Skeletal muscle cell (primary cell): ENCODE measurements at regions not wholly inside any gene's neighbourhood (a gene's known extent, or its start where the extent isn't known, plus 50 kb on each side); places are given as distances from the start of the nearest gene placed in this dataset.
"Not testable (repeated sequence)": the region's sequence is repeated elsewhere in the genome, so short reads cannot be mapped to it uniquely, and the experiment has no call there.

Experiments used
- DNase-seq: peaks from one replicate; pipeline ENCODE4 v3.0.0-alpha.2; 2010; ENCODE audit warnings: low read depth
- H3K4me3 ChIP-seq: 2 replicates; pipeline ENCODE4 v1.5.1; 2011; ENCODE audit warnings: low read depth, mild to moderate bottlenecking, control low read depth, low read length, moderate library complexity

DNA sequence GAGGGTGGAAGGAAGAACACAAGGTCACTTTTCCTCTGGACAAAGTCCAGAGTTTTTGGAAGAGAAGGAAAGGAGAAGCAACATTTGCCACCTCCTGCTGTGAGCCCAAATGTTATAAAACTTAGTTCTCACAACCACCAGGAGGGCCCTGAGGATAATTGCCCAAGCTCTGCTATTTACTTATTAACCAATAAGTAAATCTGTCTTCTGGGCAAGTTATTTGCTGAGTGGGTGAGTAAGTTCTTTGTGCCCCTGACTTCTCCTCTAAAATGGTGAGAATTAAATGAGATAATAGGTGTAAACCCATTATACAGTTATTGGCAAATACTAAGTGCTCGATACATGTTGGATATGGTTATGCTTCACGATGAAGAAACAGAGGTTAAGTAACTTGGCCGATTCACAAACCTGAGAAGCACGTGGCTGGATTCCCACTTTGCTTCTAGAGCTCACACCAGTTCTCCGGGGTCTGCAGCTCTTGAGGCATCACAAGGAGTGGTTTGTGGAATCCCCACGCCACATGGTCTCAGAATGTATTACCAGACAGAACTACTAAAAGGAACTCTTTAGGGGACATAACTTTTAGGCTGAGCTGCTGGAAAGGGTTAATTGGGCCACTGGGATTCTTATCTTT lies 164.1 kb downstream of the MYCN start:
- DNase-seq = no peak
- H3K4me3 ChIP-seq = no peak overlapping the region

DNA sequence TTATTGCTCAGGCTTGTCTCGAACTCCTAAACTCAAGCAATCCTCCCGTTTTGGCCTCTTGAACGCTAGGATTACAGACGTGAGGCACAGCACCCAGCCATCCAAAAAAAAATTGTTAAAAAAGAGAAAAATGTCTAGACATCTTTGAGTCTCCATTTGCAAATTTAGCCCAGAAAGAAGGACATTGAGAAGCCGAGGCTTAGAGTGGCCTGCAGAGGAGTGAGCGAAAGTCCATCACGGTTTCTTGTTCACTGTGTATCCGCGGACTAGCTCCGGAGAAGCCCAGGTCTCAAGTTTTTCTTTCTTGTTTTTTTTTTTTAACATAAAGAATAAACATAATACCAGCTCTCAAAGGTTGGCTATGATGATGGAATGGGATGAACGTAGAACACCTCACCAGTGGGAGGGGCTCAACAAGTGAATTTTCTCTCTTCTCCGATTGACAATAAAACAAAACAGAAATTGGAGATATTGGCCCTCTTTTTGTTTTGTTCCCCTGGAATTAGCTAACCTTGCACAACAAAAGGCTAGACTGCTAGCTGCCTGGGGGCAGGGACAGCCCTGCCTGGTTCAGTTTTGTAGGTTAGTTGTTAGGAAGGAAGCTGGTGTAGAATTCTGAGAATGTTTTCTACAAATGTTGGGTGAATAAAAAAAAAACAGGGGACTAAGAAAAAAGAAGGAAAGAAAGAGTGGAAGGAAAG lies 163.4 kb downstream of the MYCN start:
- no peak overlapping the region for H3K4me3 ChIP-seq
- DNase-seq = no peak

DNA sequence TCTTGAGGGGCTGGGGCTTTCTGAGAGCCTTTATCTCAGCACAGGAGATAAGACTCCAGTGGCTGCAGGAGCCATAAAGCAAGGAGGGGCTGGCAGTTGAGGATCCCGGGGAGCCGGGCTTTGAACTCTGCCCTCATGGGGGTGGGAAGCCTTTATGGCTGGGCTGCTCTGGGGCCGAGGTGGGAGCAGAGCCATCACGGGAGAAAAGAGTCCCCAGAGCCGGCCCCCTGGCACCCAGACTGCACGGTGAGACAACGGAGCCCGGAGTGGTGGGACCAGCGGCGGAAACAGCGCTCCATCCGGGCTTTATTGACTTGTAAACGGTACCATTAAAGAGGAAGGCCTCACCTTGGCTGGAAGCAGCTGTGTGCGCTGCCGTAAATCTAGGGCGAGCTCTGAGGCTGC lies 162.6 kb downstream of the MYCN start:
- H3K4me3 ChIP-seq = no peak overlapping the region
- no peak for DNase-seq

DNA sequence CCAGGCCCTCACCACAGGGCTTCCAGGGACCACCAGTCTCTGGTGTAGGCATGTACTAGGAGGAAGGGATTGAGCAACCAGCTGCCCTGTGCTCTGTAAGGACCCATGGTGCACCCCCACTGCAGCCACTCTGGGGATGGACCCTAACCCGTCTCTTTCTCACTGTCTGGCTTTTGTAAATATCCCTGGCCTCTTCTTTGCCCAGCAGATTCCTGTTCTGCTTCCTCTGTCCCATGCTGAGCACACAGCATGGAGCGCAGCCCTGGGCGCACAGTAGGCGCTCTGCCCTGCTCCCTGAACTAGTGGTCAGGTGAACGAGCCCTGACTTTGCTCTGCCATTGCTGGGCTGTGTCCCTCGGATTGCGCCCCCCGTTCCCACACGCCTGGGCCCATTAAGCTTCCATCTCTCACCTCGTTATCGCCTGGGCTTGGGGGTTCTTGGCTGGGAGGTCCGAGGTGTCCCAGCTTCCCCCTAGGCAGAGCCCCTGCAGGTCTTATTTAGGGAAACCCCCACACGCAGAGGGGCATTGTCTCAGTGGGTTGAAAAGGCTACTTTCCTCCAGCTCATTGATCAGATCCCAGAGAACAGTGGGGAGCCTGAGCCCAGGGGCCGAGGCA lies 162.1 kb downstream of the MYCN start:
- H3K4me3 ChIP-seq = no peak overlapping the region
- DNase-seq = no peak

DNA sequence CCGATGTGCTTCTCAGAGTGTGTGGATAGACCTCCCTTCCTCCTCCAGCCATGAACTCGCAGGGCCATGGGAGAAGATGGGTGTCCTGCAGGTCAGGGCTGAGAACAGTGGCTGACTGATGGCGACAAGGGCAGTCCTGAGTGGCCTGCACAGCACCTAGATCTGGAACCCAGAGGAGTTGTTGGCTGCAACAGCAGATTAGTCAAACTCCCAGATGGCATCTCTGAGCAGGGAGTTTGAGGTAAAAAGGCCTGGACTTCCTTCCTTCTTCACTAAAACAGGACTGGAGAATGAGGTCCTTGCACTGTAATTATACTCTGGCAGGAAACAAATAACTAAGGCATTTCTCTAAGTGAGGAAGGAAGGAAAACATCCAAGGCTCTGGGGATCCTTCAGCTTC lies 160.8 kb downstream of the MYCN start:
- DNase-seq = no peak

DNA sequence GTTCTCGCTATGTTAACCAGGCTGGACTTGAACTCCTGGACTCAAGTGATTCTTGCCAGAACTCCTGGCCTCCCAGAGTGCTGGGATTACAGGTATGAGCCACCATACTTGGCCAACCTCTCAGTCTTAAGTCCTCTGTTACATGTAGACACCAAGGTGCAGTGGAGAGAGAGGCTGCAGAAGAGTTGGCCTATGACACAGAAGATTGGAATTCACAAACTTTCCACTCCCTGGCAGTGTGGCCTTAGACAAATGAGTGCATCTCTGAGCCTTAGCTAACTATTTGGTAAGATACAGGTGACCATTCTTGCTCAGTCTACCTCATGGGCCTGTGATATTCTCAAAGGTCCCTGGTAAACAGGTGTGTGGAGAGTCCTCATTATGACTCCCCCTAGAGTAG lies 159.7 kb downstream of the MYCN start:
- H3K4me3 ChIP-seq = no peak overlapping the region
- no peak for DNase-seq

More for the DNA sequence above, 160.8 kb downstream of the MYCN start:
- no peak overlapping the region for H3K4me3 ChIP-seq

DNA sequence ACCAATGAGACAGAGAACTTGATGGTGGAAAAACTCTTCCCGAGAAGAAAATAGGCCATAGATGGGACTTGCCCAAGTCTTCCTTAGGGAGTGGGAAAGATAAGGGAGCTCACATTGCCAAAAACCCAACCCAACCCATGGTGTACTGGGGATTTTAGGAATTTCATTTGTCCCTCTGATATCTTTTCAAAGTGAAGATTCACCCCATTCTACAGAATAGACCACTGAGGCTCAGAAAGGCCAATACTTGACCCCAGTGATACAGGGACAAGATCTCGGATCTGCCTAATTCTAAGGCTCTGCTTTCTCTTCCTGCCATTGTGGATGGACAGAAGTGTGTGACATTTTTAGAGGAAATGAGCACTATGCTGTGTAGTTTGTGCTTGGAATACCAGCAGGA lies 159.0 kb downstream of the MYCN start:
- H3K4me3 ChIP-seq = no peak overlapping the region
- DNase-seq = no peak

DNA sequence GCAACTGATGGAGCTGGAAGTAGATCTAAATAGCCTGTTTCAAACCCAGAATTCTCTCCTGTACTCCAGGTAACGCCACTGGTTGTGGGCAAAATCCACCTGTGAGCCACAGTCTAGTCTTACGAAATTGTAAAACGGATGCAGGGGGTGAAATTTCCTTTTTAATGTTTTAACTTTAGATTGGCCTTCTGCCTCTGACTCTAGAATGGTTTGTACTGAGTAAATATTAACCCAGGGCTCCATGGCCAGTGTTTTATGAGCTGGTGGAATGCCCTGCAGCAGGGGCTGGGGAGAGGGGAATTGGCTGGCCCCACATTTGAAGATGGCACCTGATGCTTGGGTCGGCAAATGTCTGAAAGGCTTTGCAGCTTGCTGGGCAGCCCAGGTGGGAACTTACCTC lies 156.6 kb downstream of the MYCN start:
- no peak for DNase-seq
- no peak overlapping the region for H3K4me3 ChIP-seq

DNA sequence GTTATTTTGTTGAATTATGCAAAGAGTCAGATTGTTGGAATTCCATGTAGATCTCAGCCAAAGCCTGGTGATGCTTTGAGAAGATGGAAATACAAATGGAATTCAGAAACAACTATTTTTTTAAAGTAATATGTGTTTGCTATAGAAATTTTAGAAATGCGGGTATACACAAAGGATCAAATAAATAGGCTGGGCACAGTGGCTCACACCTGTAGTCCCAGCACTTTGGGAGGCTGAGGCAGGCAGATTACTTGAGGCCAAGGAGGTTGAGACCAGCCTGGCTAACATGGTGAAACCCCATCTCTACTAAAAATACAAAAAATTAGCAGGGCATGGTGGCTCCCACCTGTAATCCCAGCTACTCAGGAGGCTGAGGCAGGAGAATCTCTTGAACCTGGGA lies 155.1 kb downstream of the MYCN start:
- not testable (repeated sequence) for DNase-seq, H3K4me3 ChIP-seq

DNA sequence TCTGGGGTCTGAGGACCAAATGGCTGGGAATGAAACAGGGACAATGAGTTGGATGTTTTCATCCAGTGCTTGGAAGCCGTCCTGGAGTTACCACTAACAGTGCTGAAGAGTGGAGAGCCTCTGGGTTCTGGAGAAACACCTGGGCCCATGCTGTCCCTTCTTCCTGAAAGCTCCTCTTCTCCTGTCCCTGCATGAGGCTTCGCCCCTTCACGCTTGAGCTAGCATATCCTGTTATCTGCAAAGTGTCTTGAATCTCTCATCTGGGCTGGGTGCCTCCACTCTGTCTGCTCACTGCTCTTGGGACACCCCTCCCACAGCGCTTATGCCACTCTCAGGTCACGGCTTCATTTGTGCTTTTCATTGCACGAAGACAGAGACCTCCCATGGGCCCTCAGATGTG lies 154.5 kb downstream of the MYCN start:
- DNase-seq = no peak
- H3K4me3 ChIP-seq = no peak overlapping the region

DNA sequence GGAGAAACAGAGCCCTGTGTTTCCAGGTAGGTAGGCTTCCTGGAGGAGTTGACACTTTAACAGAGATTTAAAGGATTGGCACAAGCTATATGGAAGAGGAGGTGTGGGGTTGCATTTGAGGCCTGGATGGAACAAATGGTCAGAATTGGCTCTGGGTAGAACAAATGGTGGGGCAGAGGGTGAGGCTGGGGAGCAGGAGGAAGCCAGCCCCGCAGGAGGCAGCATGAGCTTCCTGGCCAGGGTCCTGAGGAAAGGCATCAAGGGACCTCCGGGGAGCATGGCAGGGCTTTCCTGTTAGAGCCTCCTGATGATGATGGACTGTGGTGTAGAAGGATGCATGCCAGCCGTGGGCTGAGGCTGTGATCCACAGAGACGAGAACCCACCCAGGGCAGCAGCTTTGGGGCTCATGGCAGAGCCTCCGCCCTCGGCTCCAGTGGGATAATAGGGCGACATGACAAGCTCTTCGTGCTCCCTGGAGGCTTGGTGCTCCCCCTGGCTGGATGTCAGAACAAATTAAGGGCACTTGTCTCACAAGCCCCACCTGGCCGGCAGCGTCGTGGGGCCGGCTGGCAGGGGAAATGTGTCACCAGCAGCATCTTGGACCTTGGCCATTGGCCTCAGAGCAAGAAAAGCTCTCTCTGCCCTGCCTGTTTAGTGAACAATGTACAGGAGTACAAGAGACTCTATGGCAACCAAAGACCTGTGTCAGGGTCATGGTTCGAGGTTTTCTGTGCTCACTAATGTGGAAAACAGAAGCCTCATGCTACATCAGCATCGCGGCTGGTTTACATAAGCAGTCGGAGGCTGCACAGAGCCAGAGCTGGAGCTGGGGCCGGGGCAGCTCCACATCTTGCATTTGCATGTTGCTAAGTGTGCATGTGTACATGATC lies 153.5 kb downstream of the MYCN start:
- DNase-seq = no peak
- H3K4me3 ChIP-seq = no peak overlapping the region

DNA sequence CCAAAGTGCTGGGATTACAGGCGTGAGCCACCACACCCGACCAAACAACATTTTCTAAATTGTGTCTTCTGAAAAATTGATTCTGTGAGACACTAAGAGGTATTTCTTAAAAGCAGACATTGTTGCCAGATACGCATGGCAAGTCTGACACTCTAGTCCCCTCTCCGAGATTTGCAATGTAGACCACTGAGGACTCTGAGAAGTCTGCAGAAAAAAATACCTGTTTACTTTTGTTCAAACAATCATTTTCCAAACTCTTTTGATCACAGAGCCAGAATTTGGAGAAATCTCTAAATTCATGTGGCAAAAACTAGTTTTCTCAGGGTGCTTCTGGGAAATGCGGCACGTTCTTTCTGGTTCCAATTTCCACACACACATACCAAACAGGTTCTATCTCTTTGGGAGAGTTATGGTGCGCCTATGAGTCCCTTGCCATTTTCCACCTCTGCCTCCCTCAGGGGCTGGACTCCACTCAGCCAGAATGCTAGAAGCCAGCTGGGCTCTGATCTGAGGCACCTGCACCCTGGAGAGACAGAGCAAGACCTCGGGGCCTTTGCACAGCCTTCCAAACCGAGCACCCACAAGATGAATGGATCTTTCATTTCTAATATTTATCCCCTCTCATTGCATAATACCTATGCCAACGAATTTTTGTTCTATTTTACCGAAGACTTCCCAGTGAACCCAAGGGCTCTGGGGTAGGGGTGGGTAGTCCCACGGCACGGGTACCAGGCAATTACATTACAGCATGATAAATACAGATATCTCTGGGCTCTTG lies 152.7 kb downstream of the MYCN start:
- DNase-seq = no peak
- no peak overlapping the region for H3K4me3 ChIP-seq

DNA sequence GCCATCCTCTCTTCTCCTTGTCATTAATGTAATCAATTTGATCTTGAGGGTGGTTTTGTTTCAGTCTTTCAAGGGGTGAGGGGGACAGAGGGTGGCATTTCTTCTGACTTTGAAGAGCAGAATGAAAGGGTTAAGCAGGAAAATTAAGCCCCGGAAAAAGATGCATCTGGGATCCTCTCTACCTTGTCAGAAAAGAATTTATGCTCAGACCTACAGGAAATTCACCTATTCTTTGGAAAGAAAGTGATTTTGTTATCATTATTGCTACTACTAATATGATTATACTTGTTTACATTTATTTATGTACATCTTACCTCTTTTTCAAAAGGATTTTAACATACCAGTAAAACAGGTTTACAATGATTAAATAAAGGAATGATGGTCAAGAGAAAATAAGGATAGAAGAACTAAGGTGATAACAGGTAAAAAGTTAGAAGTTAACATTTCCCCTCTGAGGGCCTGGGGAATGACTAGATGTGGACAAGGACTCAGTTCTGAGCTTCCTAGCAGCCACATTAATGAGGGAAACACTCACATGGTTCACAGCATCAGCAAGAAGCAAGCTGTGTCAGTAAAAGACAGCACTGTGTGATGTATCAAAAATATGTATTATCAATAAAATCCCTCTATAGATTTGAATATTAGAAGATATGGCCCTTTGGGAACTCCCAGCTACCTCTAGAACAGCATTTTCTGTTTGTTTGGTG lies 151.4 kb downstream of the MYCN start:
- no peak for DNase-seq
- no peak overlapping the region for H3K4me3 ChIP-seq

DNA sequence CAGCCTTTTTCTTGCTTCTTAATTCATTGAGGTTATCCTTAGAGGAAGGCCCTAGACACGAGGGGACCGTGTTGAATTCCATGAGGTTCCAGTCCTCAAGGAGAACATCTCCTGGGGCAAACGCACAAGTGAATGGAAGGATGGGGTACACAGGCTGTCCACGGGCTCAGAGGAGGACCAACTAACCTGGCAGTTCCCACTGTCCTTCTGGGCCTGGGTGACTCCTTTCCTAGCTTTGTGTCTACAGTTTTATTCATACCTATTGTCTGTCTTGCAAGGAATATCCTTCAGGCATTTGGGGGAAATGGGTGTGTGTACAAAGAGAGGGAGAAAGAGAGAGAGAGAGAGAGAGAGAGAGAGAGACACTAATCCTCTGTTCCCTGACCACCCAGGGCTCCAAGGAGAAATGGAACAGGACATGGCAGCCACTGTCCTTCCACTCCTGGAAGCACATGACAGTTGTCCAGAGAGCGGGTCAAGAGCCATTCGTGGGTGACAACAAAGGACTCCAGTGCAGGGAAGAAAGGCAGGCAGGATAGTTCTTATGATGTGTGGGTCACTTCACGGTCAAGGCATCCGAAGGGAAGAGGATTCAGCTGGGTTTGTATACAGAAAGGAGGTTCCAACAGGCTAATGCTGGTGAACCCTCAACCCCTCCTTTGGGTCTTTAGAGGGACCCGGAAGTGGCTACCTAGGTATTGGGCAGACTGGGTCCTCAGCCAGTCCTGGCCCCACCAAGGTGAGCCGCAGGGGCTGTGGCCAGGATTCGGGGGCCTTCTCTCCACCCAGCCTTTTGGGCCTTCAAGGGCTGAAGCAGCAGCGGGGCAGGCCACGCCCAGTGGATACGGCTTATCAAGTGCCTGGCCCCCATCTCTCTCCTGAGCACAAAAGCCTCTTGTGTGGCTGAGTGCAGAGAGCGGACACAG lies 150.6 kb downstream of the MYCN start:
- H3K4me3 ChIP-seq = no peak overlapping the region
- DNase-seq = no peak

DNA sequence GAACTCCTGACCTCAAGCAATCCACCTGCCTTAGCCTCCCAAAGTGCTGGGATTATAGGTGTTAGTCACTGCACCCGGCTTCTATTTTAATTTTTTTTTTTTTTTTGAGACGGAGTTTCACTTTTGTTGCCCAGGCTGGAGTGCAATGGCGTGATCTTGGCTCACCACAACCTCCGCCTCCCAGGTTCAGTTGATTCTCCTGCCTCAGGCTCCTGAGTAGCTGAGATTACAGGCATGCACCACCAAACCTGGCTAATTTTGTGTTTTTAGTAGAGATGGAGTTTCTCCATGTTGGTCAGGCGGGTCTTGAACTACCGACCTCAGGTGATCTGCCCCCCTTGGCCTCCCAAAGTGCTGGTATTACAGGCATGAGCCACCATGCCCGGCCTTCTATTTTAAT lies 149.1 kb downstream of the MYCN start:
- DNase-seq = not testable (repeated sequence)

DNA sequence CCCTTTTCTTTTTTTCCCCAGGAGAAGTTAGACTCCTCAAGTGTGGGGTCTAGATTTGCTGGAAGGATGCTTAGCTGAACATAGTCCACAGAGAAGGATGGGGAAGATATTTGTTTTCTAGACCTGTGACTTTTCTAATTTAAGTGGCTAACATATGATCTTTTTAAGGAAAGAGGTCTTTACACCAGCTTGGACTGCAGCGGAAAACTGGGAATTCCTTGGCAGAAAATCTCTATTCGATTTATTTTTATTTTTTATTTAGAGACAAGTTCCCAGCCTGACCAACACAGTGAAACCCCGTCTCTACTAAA lies 148.4 kb downstream of the MYCN start:
- H3K4me3 ChIP-seq = no peak overlapping the region
- no peak for DNase-seq

More for the DNA sequence above, 149.1 kb downstream of the MYCN start:
- not testable (repeated sequence) for H3K4me3 ChIP-seq

DNA sequence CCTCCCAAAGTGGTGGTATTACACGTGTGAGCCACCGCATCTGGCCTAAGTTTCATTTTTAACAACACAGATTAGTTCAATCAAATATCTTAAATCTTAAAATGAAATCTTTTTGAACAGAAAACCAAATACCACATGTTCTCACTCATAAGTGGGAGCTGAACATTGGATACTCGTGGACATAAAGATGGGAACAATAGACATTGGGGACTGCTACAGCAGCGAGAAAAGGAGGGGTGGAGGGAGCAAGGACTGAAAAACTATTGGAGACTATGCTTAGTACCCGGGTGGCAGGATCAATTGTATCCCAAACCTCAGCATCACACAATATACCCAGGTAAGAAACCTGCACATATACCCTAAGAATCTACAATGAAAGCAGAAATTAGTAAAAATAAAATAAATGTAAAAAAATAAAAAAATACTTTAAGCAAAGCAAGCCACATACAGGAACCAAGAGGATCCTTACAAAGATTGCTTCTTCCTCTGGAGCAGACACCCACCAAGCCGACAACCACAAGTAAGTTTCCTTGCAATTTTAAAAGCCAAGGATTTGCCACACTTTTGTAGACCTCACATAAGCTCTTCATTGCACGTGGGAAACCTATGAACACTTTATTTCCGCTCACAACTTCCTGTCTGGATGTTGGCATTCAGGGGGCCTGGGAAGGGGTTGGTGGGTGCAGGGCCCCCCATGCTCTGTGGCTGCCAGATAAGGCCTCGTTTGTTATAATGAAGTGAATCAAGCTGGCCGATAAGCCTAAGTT lies 147.9 kb downstream of the MYCN start:
- DNase-seq = no peak
- H3K4me3 ChIP-seq = no peak overlapping the region
